B cell (primary cell): ENCODE measurements at regions not wholly inside any gene's neighbourhood (a gene's known extent, or its start where the extent isn't known, plus 50 kb on each side); places are given as distances from the start of the nearest gene placed in this dataset.
"Not testable (repeated sequence)": the region's sequence is repeated elsewhere in the genome, so short reads cannot be mapped to it uniquely, and the experiment has no call there.

Source experiments
- CTCF ChIP-seq: fragments of 200-600 bp; IDR thresholded peaks from one replicate; pipeline ENCODE4 v1.8.0; 2022; ENCODE audit warnings: antibody characterized with exemption, mild to moderate bottlenecking
- EZH2 ChIP-seq: IDR thresholded peaks from 2 replicates; pipeline ENCODE4 v1.6.1; 2012; ENCODE audit warnings: borderline replicate concordance, low read depth, mild to moderate bottlenecking, moderate library complexity, low read length; ENCODE audit not compliant: insufficient read depth, poor library complexity, severe bottlenecking

GRCh38 chr9:63354219-63354618 is 1930.8 kb downstream of the FOXD4L5 start:
- not testable (repeated sequence) for TF ChIP-seq EZH2, CTCF
